HG03039 (cell line): ENCODE measurements at regions not wholly inside any gene's neighbourhood (a gene's known extent, or its start where the extent isn't known, plus 50 kb on each side); places are given as distances from the start of the nearest gene placed in this dataset.

Experiments used
- ATAC-seq: cut with Tn5 transposase; IDR thresholded peaks from one replicate; pipeline ENCODE4 v1.9.1; 2021; ENCODE audit warnings: mild to moderate bottlenecking, moderate library complexity; ENCODE audit not compliant: unreplicated experiment

GRCh38 chr9:16025627-16026026 lies 472.8 kb downstream of the CCDC171 start:
- no peak for ATAC-seq

DNA sequence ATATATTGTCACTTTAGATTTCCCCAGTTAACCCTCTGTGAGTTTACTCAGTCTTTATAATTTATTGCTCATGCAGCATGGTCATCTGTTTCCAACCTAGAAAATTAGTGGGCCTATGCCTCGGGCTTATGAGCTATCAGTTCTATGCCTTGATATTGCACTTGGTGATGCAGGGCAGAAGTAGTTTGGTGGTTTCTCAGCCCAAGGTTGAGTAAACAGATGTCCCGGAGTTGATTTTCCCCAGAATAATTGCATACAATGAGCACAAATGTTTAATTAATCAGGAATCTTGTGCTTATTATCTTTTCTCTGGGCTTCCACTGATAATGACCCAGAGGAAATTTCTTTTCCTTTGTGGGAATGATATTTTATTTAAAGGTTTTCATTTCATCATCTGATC lies 474.0 kb downstream of the CCDC171 start:
- ATAC-seq: no peak

DNA sequence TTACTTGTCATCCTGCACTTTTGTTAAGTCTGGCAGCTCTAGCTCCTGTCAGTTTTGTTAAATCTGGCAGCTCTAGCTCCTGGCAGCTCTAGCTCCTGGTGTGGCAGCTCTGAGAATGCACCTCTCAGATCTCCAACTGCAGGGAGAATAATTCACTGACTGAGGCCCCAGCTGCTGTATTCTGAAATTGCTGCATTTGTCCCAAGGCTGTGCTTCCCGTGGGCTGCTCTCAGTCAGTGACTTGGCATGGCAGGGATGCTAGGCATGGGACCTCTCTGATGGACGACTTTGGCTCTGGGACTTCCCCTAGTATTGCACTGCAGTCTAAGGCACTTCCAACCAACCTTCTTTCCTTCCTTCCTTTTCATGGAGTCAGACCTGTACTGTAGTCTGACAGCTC lies 475.7 kb downstream of the CCDC171 start:
- no peak for ATAC-seq

- no peak for ATAC-seq
Measured at GRCh38 chr9:16029046-16029615, 476.3 kb downstream of the CCDC171 start.

- no peak for ATAC-seq
Measured at GRCh38 chr9:16029796-16030363, 477.0 kb downstream of the CCDC171 start.

- peak; percentile 90 for ATAC-seq
Measured at GRCh38 chr9:16030528-16031185, 477.8 kb downstream of the CCDC171 start.

GRCh38 chr9:16031486-16031885 lies 478.6 kb downstream of the CCDC171 start:
- ATAC-seq: no peak

- no peak for ATAC-seq
Measured at GRCh38 chr9:16031971-16032370, 479.1 kb downstream of the CCDC171 start.

DNA sequence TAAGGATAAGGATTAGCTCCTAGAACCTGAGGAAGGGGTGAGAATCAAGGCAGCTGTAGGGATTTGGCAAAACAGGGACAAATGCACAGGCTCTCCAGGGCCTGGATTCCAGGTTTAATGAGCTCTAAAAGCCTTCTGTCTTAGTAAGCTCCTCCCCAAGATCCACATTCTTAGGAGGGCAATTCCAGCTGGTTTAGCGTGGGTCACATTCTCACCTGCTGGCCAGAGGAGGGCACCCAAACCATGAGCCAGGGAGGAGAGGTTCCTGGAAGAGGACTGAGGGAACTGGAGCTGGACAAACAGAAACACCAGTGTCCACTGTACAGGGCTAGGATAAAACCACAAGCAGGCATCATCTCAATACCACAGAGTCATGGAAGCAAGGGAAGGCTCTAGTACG lies 480.0 kb downstream of the CCDC171 start:
- no peak for ATAC-seq

DNA sequence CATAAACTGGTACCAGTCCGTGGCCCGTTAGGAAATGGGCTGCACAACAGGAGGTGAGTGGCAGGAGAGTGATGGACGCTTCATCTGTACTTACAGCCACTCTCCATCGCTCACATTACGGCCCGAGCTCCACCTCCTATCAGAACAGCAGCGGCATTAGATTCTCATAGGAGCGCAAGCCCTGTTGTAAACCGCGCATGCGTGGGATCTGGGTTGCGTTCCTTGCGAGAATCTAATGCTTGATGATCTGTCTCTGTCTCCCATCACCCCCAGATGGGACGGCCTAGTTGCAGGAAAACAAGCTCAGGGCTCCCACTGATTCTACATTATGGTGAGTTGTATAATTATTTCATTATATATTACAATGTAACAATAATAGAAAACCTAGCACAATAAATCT lies 480.4 kb downstream of the CCDC171 start:
- ATAC-seq: no peak

GRCh38 chr9:16033921-16034691 lies 481.3 kb downstream of the CCDC171 start:
- ATAC-seq: no peak

DNA sequence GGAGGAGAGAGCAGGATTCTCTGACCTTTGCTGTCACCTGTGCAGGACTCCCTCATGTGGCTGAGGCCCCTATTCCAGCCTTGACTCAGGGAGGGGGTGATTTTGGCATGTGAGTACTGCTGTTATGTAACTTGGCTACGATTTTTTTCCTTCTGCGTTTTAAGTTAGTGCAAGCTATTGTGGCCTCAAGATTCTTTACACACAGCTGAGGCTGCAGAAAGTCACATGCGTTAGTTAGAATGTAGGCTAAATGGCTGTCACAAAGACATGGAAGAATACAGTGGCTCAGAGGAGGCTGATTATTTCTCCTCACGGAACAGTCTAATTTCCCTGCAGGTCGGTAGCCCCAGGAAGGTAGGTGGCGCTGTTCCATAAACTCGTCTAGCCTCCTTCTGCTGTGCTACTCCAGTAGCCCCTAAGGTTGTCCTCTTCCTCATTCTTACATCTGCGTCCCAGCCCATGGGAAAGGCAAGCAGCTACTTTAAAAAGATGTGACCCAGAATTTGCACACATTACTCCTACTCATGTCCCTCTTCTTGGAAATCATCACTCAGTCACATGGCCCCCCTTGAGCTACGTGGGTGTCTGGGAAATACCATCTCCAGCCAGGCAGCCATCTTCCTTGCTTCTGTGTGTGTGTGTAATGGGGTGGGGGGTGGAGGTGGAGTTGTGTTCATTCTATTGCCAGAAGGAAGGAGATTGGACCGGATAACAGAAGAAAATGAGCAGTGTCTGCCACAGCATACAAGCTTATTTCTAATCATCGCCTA lies 486.6 kb downstream of the CCDC171 start:
- ATAC-seq: peak; percentile 49

DNA sequence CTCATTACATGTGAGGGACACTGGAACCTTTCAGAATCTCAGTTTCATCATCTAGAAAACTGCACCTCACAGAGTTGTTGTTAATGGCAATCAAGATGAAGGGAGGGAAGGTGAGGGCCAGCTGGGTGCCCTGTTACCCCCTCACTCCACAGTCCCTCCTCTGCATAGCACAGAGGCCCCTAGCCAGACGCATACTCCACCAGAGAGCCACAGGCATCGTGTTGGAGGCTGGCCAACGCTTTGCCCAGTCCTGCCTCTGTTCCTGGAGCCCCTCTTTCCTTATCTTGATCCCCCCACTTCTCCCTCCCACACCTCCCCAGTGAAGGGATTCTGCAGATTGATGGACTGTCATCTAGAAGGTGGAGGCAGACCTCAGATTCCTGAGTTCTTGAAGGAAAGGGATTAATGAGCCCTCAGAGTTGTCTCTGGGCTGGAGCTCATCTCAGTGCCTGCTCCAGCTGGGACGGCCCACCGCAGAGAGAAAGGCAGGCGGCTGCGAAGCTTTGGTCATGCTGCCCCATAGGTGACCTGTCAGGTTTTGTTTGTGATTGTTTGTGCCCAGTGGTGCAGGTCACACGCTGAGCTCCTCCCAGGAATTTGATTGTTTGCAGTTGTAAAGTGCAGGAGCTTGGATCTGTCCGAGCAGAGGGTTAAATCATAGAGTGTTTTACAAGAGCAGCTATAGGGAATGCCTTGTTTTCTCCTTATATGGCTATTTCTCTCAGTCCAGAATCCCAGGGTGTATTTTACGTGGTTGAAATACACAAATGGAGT lies 487.3 kb downstream of the CCDC171 start:
- ATAC-seq: no peak

DNA sequence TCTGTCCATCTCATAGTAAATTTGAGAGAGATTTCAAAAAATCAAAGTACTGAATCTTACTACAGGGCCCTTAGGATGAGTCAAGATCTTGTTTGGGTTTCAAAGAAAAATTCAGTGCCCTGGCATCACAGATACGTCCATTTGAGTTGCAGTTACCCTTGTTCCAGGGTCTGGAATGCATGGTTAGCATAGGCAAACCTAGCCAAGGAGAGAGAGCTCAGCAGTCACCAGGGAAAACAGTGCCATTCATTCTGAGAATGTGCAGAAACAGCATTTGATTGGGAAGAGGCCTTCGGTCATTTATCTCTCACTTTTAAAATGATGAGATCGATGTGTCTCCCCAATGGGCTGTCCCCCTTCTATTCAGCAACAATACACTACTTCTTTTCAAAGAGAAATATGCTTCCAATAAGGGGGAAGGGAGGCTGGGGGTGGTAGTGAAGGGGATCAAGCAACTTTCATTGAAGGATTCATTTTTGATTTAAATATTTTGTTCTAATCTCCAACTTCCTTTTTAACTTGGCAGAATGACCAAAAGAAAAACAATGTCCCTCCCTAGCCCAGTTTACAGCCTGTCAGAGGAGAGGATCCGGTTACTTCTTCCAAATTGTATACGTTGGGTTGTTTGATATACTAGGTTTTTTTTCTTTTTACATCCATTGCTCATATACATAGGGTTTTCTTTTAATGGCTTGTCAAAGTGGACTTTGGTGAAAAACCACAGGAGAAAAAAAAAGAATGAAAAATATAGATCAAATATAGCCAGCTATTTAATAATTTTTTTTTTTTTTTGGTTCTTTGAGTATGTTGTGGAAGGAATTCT lies 491.1 kb downstream of the CCDC171 start:
- ATAC-seq: no peak

DNA sequence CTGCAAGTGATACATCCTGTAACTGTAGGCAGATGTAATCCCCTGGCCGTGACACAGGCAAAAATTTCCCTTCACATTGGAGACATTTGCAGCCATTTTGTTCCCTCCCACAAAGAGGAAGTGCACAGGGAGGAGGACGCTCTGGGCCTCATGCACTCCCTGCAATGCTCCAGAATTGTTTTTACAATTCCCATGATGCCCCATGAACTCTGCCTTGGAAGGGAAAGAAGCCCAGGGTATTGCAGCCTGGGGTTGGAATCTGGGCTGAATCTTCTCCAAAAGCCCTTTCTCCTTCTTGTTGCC lies 491.7 kb downstream of the CCDC171 start:
- ATAC-seq: no peak

GRCh38 chr9:16045651-16046280 lies 492.9 kb downstream of the CCDC171 start:
- ATAC-seq: no peak

DNA sequence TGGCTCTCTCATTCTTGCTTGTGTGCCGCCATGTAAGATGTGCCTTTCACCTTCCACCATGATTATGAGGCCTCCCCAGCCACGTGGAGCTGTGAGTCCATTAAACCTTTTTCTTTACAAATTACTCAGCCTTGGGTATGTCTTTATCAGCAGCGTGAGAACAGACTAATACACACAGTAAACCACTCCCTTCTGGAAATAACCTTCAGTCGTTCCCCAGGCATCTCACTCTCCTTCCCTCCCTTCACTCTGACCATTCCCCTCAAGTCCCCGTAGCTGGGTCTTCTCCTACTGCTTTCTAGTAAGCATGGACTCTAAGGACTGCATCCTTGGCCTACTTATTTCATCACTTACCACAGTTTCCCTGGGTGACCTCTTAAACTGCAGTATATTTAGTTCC lies 493.9 kb downstream of the CCDC171 start:
- ATAC-seq: no peak

DNA sequence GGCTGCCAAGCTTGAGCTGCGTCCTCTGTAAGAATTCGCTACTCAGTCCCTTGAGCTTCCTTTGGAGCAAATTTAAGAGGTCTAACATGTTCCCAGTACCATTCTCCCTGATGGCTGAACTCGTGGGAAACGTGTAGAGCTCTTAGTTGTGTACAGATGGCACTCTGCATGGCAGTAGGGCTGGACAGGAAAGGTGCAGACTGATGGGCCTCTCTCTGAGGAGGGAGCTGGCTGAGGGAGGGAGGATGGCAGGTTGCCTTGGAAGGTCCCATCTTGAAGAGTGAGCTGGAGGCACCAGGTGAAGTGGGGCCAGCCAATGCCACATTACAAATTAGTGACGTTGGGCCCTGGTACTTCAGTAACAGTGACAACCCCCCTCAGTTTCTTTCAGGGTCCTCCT lies 495.3 kb downstream of the CCDC171 start:
- ATAC-seq: no peak

DNA sequence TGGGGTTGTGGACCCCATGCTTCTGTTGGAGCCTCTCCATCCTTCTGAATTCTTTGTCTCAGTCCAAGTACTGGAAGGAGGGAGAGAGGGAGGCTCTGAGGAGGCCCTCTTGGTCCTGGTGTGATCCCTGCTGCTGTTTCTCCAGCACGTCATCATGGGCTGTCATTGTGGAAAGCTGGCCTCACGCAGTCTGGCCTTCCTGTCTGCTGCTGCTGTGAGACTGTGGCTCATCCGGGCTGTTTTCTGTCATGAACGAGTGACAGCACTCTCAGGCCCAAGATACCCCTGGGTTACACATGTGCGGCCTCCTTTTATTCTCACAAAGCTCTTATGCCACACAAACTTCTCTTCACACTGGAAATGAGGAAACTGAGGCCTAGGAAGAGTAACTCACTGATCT lies 499.3 kb downstream of the CCDC171 start:
- no peak for ATAC-seq
